Embryonic facial prominence (tissue), 1 donor: ENCODE measurements at regions not wholly inside any gene's neighbourhood (a gene's known extent, or its start where the extent isn't known, plus 50 kb on each side); places are given as distances from the start of the nearest gene placed in this dataset.
"Not testable (repeated sequence)": the region's sequence is repeated elsewhere in the genome, so short reads cannot be mapped to it uniquely, and the experiment has no call there.

Experiments used
- DNase-seq: peaks from one replicate; pipeline ENCODE4 v3.0.0-alpha.2; 2016; ENCODE audit errors: extremely low spot score

- no peak for DNase-seq
These were observed 202.8 kb upstream of the WSB1 start for GRCh38 chr17:27091043-27091497.

GRCh38 chr17:27094179-27094578 lies 199.7 kb upstream of the WSB1 start:
- not testable (repeated sequence) for DNase-seq

- not testable (repeated sequence) for DNase-seq
These were observed 198.1 kb upstream of the WSB1 start for GRCh38 chr17:27095821-27096220.

GRCh38 chr17:27099266-27099665 lies 194.6 kb upstream of the WSB1 start:
- DNase-seq, result not testable (repeated sequence)

GRCh38 chr17:27104605-27105221 lies 189.2 kb upstream of the WSB1 start:
- not testable (repeated sequence) for DNase-seq

- DNase-seq, result no peak
These were observed 188.3 kb upstream of the WSB1 start for GRCh38 chr17:27105636-27106035.

GRCh38 chr17:27106347-27106981 lies 187.4 kb upstream of the WSB1 start:
- no peak for DNase-seq

GRCh38 chr17:27106982-27107360 lies 186.9 kb upstream of the WSB1 start:
- DNase-seq, result no peak

GRCh38 chr17:27107386-27108328 lies 186.3 kb upstream of the WSB1 start:
- DNase-seq, result not testable (repeated sequence)

GRCh38 chr17:27109346-27109745 lies 184.6 kb upstream of the WSB1 start:
- DNase-seq, result no peak

- no peak for DNase-seq
These were observed 140.9 kb upstream of the WSB1 start for GRCh38 chr17:27153005-27153404.

- DNase-seq, result no peak
These were observed 138.0 kb upstream of the WSB1 start for GRCh38 chr17:27155866-27156265.

GRCh38 chr17:27157297-27157696 lies 136.6 kb upstream of the WSB1 start:
- DNase-seq, result no peak

GRCh38 chr17:27157898-27158297 lies 136.0 kb upstream of the WSB1 start:
- DNase-seq, result no peak

GRCh38 chr17:27158382-27158781 lies 135.5 kb upstream of the WSB1 start:
- DNase-seq, result no peak

- no peak for DNase-seq
These were observed 113.6 kb upstream of the WSB1 start for GRCh38 chr17:27180322-27180721.

- DNase-seq, result not testable (repeated sequence)
These were observed 112.5 kb upstream of the WSB1 start for GRCh38 chr17:27181379-27181925.

- DNase-seq, result no peak
These were observed 112.0 kb upstream of the WSB1 start for GRCh38 chr17:27181935-27182334.

GRCh38 chr17:27197505-27197904 lies 96.4 kb upstream of the WSB1 start:
- not testable (repeated sequence) for DNase-seq

GRCh38 chr17:27199948-27200347 lies 94.0 kb upstream of the WSB1 start:
- no peak for DNase-seq

- DNase-seq, result no peak
These were observed 93.4 kb upstream of the WSB1 start for GRCh38 chr17:27200476-27200875.

GRCh38 chr17:27203241-27203640 lies 90.7 kb upstream of the WSB1 start:
- no peak for DNase-seq
